Left forelimb (tissue), 1 donor: ENCODE measurements at regions not wholly inside any gene's neighbourhood (a gene's known extent, or its start where the extent isn't known, plus 50 kb on each side); places are given as distances from the start of the nearest gene placed in this dataset.
A peak's percentile ranks its signal among the peaks of the same experiment; 100 is the strongest.
"Not testable (repeated sequence)": the region's sequence is repeated elsewhere in the genome, so short reads cannot be mapped to it uniquely, and the experiment has no call there.

Experiments
- DNase-seq: peaks from one replicate; pipeline ENCODE4 v3.0.0-alpha.2; 2018; ENCODE audit warnings: low spot score

DNA sequence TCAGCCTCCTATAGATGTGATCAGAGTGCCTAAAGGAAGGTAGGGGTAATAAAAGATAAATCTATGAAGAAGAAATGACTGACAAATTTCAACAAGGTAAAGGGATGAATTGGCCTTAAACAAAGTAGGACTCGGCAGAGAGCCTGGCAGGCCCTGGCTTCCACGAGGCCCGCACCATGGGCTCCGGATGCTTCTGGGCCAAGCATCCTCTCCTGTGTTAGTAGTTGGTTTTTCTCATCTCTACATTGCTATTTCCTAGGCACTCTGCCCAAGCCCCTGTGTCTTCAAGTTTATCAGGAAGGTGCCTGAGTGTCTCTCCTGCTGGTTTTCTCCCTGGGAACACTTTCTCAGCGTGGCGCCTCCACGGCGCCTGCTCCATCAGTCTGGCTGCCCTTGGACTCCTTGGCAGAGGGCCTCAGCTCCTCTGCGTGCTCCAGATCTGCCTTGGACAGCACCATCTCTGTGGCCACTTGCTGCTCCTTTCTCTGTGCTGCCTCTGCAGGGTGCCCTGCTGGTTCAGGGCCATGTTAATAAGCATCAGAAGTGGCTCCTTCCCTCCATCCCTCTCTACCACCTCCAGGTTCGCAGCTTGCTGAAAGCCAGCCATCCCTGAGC lies 413.3 kb upstream of the DPP6 start:
- no peak for DNase-seq

DNA sequence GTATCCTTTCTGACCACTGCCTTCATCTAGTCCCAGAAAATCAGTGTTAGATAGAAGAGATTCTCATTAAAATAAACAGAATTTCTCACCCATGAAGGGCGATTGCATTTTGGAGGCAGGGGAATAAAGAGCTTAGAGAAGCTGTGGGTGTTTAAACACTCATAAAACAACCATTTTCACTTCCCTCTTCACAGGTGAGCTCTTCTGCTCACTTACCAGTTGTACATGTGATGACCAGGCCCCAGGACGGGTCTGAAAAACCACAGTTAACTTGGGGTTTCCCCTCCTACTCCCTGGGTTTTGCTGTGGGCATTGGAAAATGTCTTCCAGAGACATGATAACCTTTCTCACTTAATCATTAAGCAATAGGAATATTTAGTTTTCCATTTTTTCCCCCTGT lies 411.6 kb upstream of the DPP6 start:
- DNase-seq = no peak

DNA sequence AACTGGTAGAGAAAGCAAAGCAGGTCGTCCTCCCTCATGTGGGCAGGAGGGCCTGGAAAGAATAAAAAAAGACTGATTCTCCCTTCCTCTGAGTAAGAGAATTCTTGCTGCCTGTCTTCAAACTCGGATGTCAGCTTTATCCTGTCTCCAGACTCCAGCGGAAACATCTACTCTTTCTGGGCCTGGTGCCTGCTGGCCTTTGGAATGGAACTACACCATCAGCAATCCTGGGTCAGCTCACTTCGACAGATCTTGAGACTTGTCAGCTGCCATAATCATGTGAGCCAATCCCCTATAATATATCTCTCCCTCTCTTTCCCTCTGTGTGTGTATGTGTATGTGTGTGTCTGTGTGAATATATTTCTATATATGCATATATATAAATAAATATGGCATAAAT lies 411.0 kb upstream of the DPP6 start:
- DNase-seq = peak; percentile 65

DNA sequence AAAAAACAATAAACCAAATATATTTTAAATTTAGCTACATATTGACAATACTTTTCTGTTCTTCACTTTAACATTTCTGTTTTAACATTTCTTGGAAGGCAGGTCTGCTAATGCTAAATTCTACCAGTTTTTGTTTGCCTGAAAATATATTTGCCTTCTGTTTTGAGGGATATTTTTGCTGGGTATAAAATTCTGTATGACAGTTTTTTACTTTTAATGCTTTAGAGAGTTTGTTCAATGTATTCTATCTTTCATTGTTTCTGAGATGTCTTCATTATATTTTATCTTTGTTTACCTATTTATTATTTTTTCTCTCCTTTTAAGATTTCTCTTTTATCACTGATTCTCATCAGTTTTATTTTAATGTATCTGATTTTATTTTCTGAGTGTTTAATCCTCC lies 409.2 kb upstream of the DPP6 start:
- DNase-seq = no peak

DNA sequence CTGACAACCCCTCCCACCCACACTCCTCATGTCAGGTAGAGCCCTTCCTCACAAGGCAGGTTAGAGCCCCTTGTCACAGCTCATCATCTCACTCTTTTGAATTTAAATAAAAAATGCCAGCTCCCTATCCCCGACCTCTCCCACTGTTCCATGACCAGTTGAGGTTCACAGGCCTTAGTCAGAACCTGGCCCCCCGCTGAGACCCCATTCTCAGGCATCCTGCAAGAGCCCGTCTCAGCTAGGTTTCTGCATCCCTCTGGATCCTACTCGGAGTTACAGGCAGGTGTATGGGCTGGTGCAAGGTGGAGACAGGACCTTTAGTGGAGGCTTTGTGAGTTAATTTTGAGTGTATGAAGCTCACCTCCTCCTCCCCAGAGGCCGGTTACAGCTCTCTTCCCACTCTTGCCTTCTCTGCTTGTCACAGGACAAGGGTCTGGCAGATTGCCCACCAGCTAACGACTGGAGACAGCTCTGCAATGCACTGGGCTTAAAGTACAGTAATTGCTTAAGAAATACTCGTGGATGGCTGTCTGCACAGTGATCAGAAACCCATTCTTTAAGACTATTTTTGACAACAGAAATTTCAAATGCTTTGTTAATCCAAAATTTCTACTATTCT lies 394.9 kb upstream of the DPP6 start:
- no peak for DNase-seq

DNA sequence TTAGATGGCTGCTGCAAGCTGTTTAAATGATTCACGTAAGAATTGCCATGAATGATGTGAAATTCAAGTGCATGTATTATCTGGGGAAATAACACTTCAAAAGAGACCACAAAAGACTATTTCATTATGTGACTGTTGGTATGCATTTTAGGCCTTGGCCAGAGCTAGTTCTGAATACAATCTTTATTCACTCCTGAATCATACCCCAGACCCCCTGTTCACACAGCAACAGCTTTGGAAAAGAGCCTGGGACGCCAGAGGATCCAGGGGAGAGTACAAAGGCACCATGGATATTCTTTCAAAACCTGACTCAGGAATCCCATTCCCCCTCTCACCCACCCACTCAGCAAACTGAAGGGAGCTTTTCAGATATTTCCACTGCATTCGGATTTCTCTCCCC lies 377.1 kb upstream of the DPP6 start:
- no peak for DNase-seq

DNA sequence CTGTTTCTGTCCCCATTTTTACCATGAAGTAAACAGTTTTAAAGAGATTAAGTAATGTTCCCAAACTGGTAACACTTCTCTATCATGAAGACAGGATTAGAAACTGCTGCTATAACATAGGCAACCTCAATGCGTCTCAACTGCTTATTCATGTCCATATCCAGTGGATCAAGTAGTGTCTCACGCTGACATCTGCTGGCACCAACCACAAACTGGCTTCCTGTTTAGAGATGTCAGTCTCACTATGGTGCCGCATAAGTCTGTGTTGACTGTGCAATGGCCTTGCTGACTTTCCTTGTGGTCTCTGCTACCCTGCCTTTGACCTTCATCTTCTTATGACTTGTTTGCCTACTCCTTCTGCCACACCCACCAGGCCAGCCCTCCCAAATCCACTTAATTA lies 369.6 kb upstream of the DPP6 start:
- no peak for DNase-seq

DNA sequence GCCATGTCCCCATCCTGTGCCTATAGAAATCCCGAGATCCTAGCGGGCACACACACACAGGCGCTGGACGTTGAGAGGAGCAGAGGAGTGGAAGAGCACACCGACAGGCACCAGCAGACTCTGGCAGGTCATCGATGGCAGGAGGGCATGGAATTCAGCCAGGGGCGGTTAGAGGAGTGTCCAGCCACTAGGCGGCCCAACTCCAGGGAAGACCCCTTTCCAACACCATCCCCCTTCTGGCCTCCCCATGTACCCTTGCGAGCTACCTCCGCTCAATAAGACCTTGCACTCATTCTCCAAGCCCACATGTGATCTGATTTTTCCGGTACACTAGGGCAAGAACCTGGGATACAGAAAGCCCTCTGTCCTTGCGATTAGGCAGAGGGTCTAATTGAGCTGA lies 356.0 kb upstream of the DPP6 start:
- no peak for DNase-seq

DNA sequence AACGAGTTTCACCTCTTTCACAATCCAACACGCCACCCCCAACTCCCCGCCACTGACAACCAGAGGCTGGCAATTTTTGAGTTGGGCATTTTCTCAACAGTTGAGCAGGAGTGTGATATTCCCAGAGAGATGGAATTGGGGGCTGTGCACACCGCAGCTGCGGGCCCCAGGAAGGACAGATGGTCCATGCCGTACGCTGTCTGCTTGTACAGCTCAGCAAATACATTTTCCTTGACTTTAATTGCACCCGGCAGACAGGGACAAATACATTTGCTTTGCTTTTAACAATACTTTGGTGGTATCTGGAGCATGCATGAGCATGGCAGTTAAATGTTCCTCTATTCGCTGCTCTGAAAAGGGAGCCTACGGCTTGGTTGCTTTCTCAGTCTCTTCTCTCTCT lies 354.2 kb upstream of the DPP6 start:
- no peak for DNase-seq

DNA sequence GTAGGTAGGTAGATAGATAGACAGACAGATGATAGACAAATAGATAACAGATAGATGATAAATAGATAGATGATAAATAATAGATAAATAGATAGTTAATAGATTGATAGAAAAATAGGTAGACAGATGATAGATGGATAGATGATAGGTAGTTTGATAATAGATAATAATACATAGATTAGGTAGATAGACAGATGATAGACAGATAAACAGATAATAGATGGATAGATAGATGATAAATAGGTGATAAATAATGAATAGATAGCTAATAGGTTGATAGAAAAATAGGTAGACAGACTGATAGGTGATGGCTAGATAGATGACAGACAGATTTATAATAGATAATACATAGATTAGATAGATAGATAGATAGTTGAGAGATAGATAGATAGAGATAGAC lies 350.5 kb upstream of the DPP6 start:
- DNase-seq = no peak

DNA sequence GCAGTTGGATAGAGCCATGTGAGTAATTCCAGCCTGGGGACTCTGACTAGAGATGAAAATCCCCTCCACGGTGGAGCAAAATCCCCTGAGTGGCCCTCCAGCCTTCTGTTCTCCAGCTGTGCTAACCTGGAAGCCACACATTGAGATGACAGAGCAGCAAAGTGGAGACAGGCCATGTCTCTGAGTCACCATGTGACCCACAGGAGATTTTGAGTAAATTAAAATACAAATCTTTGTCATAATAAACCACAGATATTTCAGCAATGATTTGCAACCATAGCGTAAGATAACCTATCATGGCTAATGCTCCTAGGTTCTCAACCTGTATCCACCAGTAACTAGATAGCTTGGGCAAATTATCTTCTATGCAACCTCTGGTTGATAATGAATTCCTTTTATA lies 328.3 kb upstream of the DPP6 start:
- not testable (repeated sequence) for DNase-seq

DNA sequence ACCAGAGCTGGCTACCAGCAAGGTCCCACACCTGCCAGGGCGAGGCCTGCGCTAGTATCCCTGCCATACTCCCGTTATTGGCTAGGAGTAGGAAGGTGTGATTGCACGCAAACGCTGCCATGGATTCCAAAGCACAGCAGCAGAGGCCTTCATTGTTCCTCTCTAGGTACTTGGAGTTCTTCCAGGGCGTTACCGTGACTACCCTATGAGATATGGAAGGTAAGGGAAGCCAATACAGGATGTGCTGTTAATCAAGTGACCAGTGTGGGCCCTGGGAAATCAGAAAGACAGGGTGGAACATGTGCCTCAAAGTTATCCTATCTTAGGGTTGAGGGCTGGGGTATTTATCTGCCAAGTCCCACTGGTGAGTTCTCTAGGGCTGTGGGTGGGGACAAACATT lies 320.7 kb upstream of the DPP6 start:
- not testable (repeated sequence) for DNase-seq

DNA sequence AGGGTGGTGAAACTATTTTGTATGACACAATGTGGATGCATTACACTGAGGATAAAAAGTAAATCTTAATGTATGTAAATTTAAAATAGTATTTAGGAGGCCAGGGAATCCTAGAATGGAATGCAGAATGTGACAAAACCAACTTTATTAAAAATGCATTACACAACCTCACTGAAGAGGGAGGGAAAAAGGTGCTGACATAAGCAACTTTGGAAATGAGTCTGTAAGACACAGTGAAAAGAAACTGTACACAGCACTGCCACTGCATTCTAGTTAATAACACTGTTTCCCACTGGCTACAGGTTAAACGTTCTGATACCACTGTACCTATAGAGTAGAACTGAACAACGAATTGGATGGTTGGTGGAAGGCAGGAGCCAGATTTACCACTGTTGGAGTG lies 308.8 kb upstream of the DPP6 start:
- DNase-seq = not testable (repeated sequence)

DNA sequence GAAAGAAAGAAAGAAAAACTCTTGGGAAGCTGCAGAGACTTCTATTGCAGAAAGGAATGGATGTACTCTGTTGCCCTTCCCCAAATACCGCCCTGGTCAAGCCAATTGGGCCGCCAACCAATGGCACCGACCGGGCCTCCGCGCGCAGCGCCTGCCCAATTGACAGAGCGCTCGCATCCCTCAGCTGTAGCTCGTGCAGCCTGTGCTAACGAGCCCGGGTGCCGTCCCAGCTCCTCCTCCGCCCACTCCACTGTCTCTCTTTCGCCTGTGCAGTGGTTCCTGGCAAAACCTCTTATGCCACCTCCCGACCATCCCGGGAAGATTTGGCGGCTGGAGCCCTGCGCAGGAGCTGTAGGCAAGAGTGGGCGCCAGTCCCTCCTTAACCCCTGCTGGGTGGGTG lies 304.2 kb upstream of the DPP6 start:
- not testable (repeated sequence) for DNase-seq

DNA sequence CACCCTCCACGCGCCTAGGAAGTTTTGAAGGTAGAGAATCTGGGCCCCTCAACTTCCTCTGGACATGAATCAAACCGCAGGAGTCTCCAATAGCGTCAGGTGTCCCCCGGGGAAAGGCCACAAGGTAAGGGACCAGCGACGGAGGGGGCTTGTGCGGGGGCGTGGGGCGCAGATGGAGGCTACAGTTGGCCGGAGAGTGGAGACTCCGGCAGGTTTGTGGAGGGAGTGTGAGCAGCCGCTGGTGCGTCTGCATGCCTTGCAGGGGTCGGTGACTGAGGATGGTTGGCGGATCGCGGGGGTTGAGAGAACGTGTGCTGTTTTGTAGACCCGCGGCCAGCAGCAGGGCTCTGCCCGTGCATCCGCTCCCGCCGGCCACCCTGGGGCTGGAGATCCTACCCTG lies 303.3 kb upstream of the DPP6 start:
- DNase-seq = not testable (repeated sequence)

DNA sequence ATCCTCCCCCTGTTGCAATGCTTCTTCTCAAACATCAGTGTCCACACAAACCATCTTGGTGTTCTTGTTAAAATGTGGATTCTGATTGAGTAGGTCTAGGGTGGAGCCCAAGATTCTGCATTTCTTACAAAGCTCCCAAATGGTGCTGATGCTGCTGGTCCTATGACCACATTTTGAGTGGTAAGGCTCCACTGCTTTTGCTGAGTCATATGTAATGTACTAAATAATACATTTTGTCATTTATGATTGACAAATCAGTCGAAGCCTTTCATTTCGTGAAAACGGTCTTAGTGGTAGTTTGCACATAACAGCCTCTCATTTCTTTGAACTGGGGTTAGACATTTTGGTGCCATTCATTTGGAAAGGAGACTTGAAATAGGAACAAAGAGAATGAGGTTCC lies 286.3 kb upstream of the DPP6 start:
- not testable (repeated sequence) for DNase-seq

DNA sequence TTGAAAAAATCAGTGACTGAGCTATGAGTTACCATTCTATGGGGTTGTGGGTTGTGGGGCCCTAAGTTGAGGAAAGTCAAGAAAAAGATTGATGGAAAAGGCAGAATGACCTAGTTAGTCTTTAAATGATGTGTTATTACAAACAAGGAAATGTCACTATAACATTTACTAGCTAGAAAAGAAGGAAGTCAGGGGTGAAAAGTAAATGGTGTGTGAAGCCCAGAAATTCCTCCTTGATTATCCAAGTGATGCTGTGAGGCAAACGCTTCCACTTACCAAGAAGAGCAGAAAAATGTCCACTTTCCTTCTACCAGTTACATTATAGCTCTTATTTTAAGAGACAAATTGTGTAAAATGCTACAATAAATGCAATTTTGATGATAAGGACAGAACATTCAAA lies 285.3 kb upstream of the DPP6 start:
- DNase-seq = not testable (repeated sequence)

DNA sequence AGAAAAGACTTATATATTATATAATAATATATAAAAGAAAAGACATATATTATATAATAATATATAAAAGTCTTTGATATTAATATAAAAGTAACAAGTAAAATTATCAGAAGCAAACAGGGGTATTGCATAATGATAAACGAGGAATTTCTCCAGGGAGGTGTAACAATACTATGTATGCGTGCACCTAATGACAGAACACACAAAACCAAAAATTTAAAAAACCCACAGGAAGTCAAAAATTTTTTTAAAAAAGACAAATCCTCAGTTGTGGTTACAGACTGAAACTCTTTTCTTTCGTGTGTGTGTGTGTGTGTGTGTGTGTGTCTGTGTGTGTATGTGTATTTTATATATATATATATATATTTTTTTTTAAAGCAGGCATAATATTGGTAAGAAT lies 279.2 kb upstream of the DPP6 start:
- DNase-seq = no peak

DNA sequence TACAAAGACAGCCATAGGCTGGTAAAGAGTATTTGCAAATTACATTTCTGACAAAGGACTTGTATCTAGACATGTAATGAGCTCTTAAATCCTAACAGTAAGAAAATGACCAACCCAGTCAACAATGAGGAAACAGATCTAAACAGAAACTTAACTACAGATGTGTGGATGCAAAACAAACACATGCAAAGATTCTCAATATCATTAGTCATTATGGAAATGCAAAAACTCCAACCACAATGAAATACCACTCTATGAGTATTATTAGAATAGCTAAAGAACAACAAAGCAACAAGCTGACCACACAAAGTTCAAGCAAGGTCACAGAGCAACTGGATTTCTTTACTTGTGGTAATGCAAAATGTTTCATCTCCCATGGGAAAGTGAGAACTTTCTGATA lies 275.3 kb upstream of the DPP6 start:
- DNase-seq = not testable (repeated sequence)

DNA sequence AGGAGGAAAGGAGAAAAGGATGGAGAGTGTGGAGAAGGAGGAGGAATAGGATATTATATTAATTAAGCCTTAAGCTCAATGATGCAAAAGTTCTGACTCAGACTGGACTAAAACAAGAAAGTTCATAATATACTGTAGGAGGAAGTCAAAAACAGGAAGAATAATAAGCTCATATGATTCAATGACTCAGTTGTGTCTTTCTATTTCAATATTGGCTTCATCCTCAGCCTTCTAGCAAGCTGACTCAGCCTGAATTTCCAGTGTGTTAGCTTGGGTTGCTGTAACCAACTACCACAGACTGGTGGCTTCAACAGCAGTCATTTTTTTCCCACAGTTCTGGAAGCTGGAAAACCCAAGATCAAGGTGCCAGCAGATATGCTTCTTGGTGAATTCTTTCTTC lies 254.8 kb upstream of the DPP6 start:
- not testable (repeated sequence) for DNase-seq

DNA sequence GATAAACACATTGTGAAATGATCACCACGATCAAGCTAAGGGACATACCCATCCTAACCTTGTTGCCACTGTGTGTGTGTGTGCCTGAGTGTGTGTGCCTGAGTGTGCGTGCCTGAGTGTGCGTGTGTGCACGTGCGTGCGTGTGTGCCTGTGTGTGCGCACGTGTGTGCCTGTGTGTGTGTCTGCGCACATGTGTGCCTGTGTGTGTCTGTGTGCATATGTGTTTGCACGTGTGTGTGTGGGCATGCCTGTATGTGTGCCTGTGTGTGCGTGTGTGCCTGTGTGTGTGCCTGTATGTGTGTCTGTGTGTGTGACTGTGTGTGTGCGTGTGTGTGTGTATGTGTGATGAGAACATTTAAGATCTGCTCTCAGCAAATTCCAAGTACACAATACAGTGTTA lies 244.1 kb upstream of the DPP6 start:
- DNase-seq = no peak

DNA sequence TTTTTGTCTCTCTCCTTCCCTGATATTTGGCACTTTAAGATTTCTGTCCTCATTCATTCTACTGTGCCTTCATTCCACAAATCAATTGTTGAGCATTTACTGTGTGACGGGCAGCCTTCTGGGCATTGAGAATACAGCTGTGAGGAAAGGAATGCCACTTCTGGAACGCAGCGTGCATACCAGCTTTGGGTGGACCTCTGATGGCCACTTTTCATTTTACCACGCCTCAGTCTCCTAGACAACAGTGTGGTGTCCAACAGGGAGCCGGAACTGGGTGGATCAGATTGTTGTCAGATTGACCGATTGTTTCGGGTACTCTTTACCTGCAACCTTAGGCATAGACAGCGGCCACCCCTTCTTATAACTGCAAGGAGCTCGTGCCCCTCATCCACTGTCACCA lies 222.7 kb upstream of the DPP6 start:
- DNase-seq = no peak

DNA sequence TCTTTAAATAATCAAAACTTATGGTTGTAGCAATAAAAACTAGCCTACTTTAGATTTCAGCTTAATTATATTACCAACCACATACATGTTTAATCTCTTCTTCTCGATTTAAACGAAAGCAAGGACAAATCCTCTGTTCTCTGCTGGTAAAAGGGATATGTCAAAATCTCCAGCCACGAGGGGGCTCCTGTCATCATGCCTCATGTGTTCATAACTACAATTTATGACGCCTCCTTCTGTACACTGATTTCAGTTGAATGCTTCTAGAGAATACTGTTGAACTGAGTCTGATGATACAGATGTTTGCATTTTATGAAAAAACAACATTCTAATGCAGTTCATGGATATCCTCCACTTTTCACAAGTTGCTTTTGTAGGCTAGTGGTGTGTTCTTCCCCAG lies 220.0 kb upstream of the DPP6 start:
- DNase-seq = no peak

DNA sequence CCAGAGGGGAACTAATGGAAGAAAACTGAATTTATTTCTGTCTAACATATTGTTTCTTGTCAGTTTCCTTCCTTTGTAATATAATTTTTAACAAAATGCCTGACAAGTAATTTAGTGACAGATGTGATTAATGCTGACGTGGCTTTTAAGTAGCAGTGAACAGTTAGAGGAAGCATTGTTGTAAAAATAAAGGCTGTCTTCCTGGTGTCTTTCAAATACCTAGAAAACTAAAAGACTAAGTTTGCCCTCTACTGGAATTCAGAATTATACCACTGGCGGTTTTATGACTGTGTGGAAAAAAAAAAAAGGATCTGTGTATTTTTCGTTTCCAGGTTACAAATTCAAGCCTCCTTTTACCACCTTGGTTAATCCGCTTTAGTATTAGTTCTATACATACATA lies 217.1 kb upstream of the DPP6 start:
- no peak for DNase-seq
